ENCODE measurements at regions not wholly inside any gene's neighbourhood (a gene's known extent, or its start where the extent isn't known, plus 50 kb on each side); places are given as distances from the start of the nearest gene placed in this dataset.
"Not testable (repeated sequence)": the region's sequence is repeated elsewhere in the genome, so short reads cannot be mapped to it uniquely, and the experiment has no call there.

GRCh38 chr7:16267953-16268820 lies 153.2 kb downstream of the CRPPA start:
- no peak for DNase-seq

- DNase-seq, result no peak
These were observed 154.5 kb downstream of the CRPPA start for GRCh38 chr7:16266877-16267276.

- not testable (repeated sequence) for DNase-seq
These were observed 154.9 kb downstream of the CRPPA start for GRCh38 chr7:16266470-16266869.

GRCh38 chr7:16265863-16266458 lies 155.4 kb downstream of the CRPPA start:
- DNase-seq, result no peak

GRCh38 chr7:16264823-16265804 lies 156.2 kb downstream of the CRPPA start:
- DNase-seq, result no peak

GRCh38 chr7:16264036-16264819 lies 157.1 kb downstream of the CRPPA start:
- DNase-seq, result no peak

- not testable (repeated sequence) for DNase-seq
These were observed 158.0 kb downstream of the CRPPA start for GRCh38 chr7:16263377-16263776.

GRCh38 chr7:16261654-16262053 lies 159.7 kb downstream of the CRPPA start:
- no peak for DNase-seq

- no peak for DNase-seq
These were observed 160.2 kb downstream of the CRPPA start for GRCh38 chr7:16261100-16261499.

- DNase-seq, result no peak
These were observed 161.1 kb downstream of the CRPPA start for GRCh38 chr7:16260236-16260728.

- not testable (repeated sequence) for DNase-seq
These were observed 164.9 kb downstream of the CRPPA start for GRCh38 chr7:16256419-16256818.

- not testable (repeated sequence) for DNase-seq
These were observed 165.4 kb downstream of the CRPPA start for GRCh38 chr7:16255952-16256351.

- DNase-seq, result not testable (repeated sequence)
These were observed 170.7 kb downstream of the CRPPA start for GRCh38 chr7:16250655-16251054.

- DNase-seq, result not testable (repeated sequence)
These were observed 172.1 kb downstream of the CRPPA start for GRCh38 chr7:16249204-16249603.

GRCh38 chr7:16248556-16248955 lies 172.8 kb downstream of the CRPPA start:
- DNase-seq, result not testable (repeated sequence)

- no peak for DNase-seq
These were observed 176.9 kb downstream of the CRPPA start for GRCh38 chr7:16244469-16244868.

GRCh38 chr7:16242920-16243319 lies 178.4 kb downstream of the CRPPA start:
- DNase-seq, result no peak

- DNase-seq, result no peak
These were observed 180.3 kb downstream of the CRPPA start for GRCh38 chr7:16241017-16241416.

- no peak for DNase-seq
These were observed 185.0 kb downstream of the CRPPA start for GRCh38 chr7:16236381-16236780.

All from amygdala (tissue), 56 donors.